ENCODE measurements at regions not wholly inside any gene's neighbourhood (a gene's known extent, or its start where the extent isn't known, plus 50 kb on each side); places are given as distances from the start of the nearest gene placed in this dataset.

GRCh38 chr21:14753466-14754258, 207.5 kb upstream of the SAMSN1 start (continued):
- TF ChIP-seq ATF6 (CRISPR knock-in tag; IDR thresholded peaks at IDR 0.05) (no peak), BRCA1 (IDR thresholded peaks at IDR 0.05) (no peak), BRCA1 (CRISPR knock-in tag; IDR thresholded peaks at IDR 0.05) (no peak), ZNF75A (CRISPR knock-in tag; IDR thresholded peaks at IDR 0.05) (peak; percentile 85), SRSF1 (IDR thresholded peaks at IDR 0.05; ENCODE audit: low read depth, low read length) (no peak), MED1 (CRISPR knock-in tag; IDR thresholded peaks at IDR 0.05; ENCODE audit: borderline replicate concordance) (no peak), E2F8 (IDR thresholded peaks at IDR 0.05; ENCODE audit: low read depth, partially characterized antibody) (no peak), ATF3 (IDR thresholded peaks at IDR 0.05) (peak; percentile 32; the same call in 1 of the 2 replicates), ATF3 (CRISPR knock-in tag; conservative IDR thresholded peaks at IDR 0.05) (no peak), TCF7 (IDR thresholded peaks at IDR 0.05; ENCODE audit: borderline replicate concordance) (no peak), ZNF274 (IDR thresholded peaks at IDR 0.05; ENCODE audit: borderline replicate concordance, low read depth, low read length) (peak; percentile 71), BCL6 (CRISPR knock-in tag; IDR thresholded peaks at IDR 0.05) (peak; percentile 64; the same call in 1 of the 2 replicates), CBFB (CRISPR knock-in tag; IDR thresholded peaks at IDR 0.05) (no peak), ZNF41 (CRISPR knock-in tag; conservative IDR thresholded peaks at IDR 0.05) (no peak; the same call in 1 of the 2 replicates), ZNF316 (IDR thresholded peaks at IDR 0.05) (no peak), NCOR1 (IDR thresholded peaks at IDR 0.05) (peak; percentile 99), NONO (IDR thresholded peaks at IDR 0.05; ENCODE audit: low read depth in 2 of 2, low read length in 1 of 2) (0 out of 4 replicates have a peak, but pooled peaks of 1 of the 2 experiments have one; percentile 76), FOXO4 (CRISPR knock-in tag; IDR thresholded peaks at IDR 0.05) (no peak), DPF2 (IDR thresholded peaks at IDR 0.05) (peak; percentile 98), ATF7 (IDR thresholded peaks at IDR 0.05) (peak; percentile 82)

All from K562 (cell line).